ENCODE measurements at regions not wholly inside any gene's neighbourhood (a gene's known extent, or its start where the extent isn't known, plus 50 kb on each side); places are given as distances from the start of the nearest gene placed in this dataset.

DNA sequence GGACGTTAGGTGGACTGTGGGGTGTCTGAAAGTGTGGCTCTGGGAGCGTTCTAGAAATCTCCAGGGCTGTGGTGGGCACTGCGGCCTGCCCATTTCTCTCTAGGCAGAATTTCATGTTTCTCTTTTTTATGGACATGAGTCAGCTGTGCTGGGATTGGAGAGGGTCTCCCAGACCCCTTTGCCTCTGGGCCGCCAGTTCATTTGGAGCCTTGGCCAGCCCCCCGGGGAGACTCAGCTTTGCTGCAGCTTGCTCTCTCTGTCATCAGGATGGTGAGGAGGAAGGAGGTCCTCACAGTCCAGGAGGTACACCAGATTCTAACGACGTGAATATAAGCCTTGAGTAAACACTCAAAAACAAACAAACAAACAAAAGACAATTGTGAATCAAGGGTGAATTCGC, 149.6 kb upstream of the RGMA start:
- H4K20me1 ChIP-seq (ENCODE audit: control insufficient read depth, insufficient read depth): no peaks in the 10 kb centered on the region
- ATAC-seq (no peak), FAIRE-seq (no peak), DNase-seq (ENCODE audit: low read depth, low spot score) (no peak)
- H3K36me3 ChIP-seq (ENCODE audit: control insufficient read depth in 2 of 2, insufficient read depth in 2 of 2, low read length in 1 of 2): no peaks in the 10 kb centered on the region
- no peak overlapping the region for H3K27ac ChIP-seq (ENCODE audit: control insufficient read depth, insufficient read depth)
- in situ Hi-C loops (cut with MboI) (no loop called here), intact Hi-C loops (cut with micrococcal nuclease; ENCODE audit: unreplicated experiment) (no loop called here)
- H3K4me1 ChIP-seq (ENCODE audit: control insufficient read depth, insufficient read depth, low read length): no peaks in the 10 kb centered on the region
- no TSS peak for BruUV-seq (replicated peaks)
- H3K9me3 ChIP-seq (replicated peaks; ENCODE audit: control insufficient read depth, insufficient read depth, low read length): no peaks in the 10 kb centered on the region
- H3K79me2 ChIP-seq (ENCODE audit: control insufficient read depth, insufficient read depth, low read length): no peaks in the 10 kb centered on the region
- H3K9ac ChIP-seq (ENCODE audit: control insufficient read depth, insufficient read depth, low read length): no peak overlapping the region
- RAD21 ChIA-PET (ENCODE audit: unreplicated experiment): no interaction called here
- H2AFZ ChIP-seq (ENCODE audit: control insufficient read depth, low read depth, low read length): no peak overlapping the region
- WGBS (ENCODE audit: insufficient coverage, insufficient replicate concordance, low lambda C conversion rate, missing lambda C conversion rate): 18% methylated on average over 8 of the region's 8 CpGs
- POLR2A ChIA-PET: no interaction called here
- no peak overlapping the region for H3K4me2 ChIP-seq (ENCODE audit: control insufficient read depth, insufficient read depth)
- CTCF ChIA-PET: no interaction called here
- H3K4me3 ChIP-seq: no peak overlapping the region
- TF ChIP-seq KLF5 (IDR thresholded peaks at IDR 0.05; ENCODE audit: partially characterized antibody) (no peak), TAF1 (IDR thresholded peaks at IDR 0.05; ENCODE audit: borderline replicate concordance, low read depth, low read length) (no peak), CHD1 (IDR thresholded peaks at IDR 0.05; ENCODE audit: low read depth, low read length) (no peak), SMAD5 (IDR thresholded peaks at IDR 0.05; ENCODE audit: low read depth) (no peak), SMAD1 (IDR thresholded peaks at IDR 0.05; ENCODE audit: low read depth, partially characterized antibody) (no peak), BCL11A (IDR thresholded peaks at IDR 0.05; ENCODE audit: low read depth, low read length) (no peak), FOXM1 (IDR thresholded peaks at IDR 0.05; ENCODE audit: low read depth, low read length) (no peak), MYB (IDR thresholded peaks at IDR 0.05; ENCODE audit: borderline replicate concordance, low read depth, low read length) (no peak), IKZF1 (conservative IDR thresholded peaks at IDR 0.05) (no peak), SMC3 (IDR thresholded peaks at IDR 0.05; ENCODE audit: borderline replicate concordance, low read length) (no peak), ZNF207 (IDR thresholded peaks at IDR 0.05; ENCODE audit: borderline replicate concordance) (no peak), IRF4 (IDR thresholded peaks at IDR 0.05; ENCODE audit: low read depth, low read length) (no peak), ZNF622 (IDR thresholded peaks at IDR 0.05) (no peak), TCF12 (IDR thresholded peaks at IDR 0.05; ENCODE audit: low read depth, low read length) (no peak), HDGF (IDR thresholded peaks at IDR 0.05) (no peak), SIN3A (IDR thresholded peaks at IDR 0.05; ENCODE audit: low read depth, low read length) (no peak), RELA (IDR thresholded peaks at IDR 0.05; ENCODE audit: borderline replicate concordance, partially characterized antibody) (no peak)
- TF ChIP-seq, protein P1, sequence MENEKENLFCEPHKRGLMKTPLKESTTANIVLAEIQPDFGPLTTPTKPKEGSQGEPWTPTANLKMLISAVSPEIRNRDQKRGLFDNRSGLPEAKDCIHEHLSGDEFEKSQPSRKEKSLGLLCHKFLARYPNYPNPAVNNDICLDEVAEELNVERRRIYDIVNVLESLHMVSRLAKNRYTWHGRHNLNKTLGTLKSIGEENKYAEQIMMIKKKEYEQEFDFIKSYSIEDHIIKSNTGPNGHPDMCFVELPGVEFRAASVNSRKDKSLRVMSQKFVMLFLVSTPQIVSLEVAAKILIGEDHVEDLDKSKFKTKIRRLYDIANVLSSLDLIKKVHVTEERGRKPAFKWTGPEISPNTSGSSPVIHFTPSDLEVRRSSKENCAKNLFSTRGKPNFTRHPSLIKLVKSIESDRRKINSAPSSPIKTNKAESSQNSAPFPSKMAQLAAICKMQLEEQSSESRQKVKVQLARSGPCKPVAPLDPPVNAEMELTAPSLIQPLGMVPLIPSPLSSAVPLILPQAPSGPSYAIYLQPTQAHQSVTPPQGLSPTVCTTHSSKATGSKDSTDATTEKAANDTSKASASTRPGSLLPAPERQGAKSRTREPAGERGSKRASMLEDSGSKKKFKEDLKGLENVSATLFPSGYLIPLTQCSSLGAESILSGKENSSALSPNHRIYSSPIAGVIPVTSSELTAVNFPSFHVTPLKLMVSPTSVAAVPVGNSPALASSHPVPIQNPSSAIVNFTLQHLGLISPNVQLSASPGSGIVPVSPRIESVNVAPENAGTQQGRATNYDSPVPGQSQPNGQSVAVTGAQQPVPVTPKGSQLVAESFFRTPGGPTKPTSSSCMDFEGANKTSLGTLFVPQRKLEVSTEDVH (IDR thresholded peaks at IDR 0.05; ENCODE audit: low read depth, partially characterized antibody): no peak
- TF ChIP-seq, protein P2, sequence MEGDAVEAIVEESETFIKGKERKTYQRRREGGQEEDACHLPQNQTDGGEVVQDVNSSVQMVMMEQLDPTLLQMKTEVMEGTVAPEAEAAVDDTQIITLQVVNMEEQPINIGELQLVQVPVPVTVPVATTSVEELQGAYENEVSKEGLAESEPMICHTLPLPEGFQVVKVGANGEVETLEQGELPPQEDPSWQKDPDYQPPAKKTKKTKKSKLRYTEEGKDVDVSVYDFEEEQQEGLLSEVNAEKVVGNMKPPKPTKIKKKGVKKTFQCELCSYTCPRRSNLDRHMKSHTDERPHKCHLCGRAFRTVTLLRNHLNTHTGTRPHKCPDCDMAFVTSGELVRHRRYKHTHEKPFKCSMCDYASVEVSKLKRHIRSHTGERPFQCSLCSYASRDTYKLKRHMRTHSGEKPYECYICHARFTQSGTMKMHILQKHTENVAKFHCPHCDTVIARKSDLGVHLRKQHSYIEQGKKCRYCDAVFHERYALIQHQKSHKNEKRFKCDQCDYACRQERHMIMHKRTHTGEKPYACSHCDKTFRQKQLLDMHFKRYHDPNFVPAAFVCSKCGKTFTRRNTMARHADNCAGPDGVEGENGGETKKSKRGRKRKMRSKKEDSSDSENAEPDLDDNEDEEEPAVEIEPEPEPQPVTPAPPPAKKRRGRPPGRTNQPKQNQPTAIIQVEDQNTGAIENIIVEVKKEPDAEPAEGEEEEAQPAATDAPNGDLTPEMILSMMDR (IDR thresholded peaks at IDR 0.05 in 2 of 3, conservative IDR thresholded peaks at IDR 0.05 in 1 of 3; ENCODE audit: control insufficient read depth in 2 of 3, extremely low read depth in 1 of 3, insufficient read depth in 1 of 3, low read depth in 3 of 3, low read length in 3 of 3): no peak
- TF ChIP-seq, protein P3, sequence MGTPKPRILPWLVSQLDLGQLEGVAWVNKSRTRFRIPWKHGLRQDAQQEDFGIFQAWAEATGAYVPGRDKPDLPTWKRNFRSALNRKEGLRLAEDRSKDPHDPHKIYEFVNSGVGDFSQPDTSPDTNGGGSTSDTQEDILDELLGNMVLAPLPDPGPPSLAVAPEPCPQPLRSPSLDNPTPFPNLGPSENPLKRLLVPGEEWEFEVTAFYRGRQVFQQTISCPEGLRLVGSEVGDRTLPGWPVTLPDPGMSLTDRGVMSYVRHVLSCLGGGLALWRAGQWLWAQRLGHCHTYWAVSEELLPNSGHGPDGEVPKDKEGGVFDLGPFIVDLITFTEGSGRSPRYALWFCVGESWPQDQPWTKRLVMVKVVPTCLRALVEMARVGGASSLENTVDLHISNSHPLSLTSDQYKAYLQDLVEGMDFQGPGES (IDR thresholded peaks at IDR 0.05): no peak
- no peaks in the 10 kb centered on the region for H3K27me3 ChIP-seq (replicated peaks in 1 of 2; ENCODE audit: control insufficient read depth in 2 of 2, insufficient read depth in 2 of 2, low read length in 1 of 2)
- SMC1A ChIA-PET (ENCODE audit: uncharacterized antibody, unreplicated experiment): no interaction called here

All from GM12878 (cell line).